ENCODE measurements at regions not wholly inside any gene's neighbourhood (a gene's known extent, or its start where the extent isn't known, plus 50 kb on each side); places are given as distances from the start of the nearest gene placed in this dataset.

DNA sequence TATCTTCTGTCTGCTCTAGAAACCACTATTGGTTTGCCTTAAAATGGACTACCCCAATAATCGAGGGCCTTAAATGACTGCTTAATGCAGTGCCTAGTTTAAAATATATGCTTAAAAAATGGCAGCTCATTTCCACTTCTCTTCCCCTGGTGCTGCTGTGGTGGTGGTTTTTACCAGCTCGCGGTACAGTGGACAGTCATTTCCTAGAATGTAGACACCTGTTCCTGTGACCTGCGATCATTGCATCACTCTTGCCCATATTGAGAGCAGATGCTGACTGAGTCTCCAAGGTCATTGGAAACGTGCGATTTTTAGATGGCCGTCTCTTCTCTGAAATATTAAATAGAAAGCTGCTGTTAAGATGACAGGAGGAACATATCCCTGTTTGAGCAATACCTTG, 164.1 kb downstream of the UTRN start:
- TF ChIP-seq, protein P1, sequence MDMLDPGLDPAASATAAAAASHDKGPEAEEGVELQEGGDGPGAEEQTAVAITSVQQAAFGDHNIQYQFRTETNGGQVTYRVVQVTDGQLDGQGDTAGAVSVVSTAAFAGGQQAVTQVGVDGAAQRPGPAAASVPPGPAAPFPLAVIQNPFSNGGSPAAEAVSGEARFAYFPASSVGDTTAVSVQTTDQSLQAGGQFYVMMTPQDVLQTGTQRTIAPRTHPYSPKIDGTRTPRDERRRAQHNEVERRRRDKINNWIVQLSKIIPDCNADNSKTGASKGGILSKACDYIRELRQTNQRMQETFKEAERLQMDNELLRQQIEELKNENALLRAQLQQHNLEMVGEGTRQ (IDR thresholded peaks at IDR 0.05; ENCODE audit: low read length) = no peak
- TF ChIP-seq SP1 (IDR thresholded peaks at IDR 0.05; ENCODE audit: low read depth, low read length) (no peak), BACH1 (IDR thresholded peaks at IDR 0.05; ENCODE audit: low read length) (no peak), TEAD4 (IDR thresholded peaks at IDR 0.05; ENCODE audit: low read depth, low read length) (no peak)

Measured in H1 (cell line).